ENCODE measurements at regions not wholly inside any gene's neighbourhood (a gene's known extent, or its start where the extent isn't known, plus 50 kb on each side); places are given as distances from the start of the nearest gene placed in this dataset.
"Not testable (repeated sequence)": the region's sequence is repeated elsewhere in the genome, so short reads cannot be mapped to it uniquely, and the experiment has no call there.

- FAIRE-seq (no peak), DNase-seq (ENCODE audit: insufficient read length, low spot score) (no peak)
- TF ChIP-seq CTCF (IDR thresholded peaks at IDR 0.05; ENCODE audit: insufficient read depth, missing control alignments), result no peak
These were observed 201.0 kb upstream of the RAI14 start for GRCh38 chr5:34455098-34455497.

DNA sequence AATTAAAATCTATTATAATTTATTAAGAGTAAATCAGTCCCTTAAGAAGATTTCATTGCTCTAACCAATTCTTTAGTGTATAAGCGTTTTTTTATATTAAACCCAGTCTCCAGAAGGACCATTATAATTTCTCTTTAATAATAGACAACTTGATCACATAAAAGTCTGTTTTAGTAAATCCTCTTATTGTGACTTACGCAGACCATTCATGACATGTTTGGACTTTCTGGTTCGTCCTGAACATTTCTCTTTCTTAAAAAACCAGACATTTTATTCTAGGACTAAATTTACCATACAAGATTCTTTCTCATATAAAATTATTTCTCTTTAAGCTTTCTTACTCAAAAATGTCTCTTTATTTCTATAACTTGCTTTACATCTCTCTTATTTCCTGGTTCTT, 196.2 kb upstream of the RAI14 start:
- FAIRE-seq (no peak), DNase-seq (ENCODE audit: insufficient read length, low spot score) (no peak)
- TF ChIP-seq CTCF (IDR thresholded peaks at IDR 0.05; ENCODE audit: insufficient read depth, missing control alignments), result no peak

GRCh38 chr5:34460496-34460895, 195.6 kb upstream of the RAI14 start:
- no peak for TF ChIP-seq CTCF (IDR thresholded peaks at IDR 0.05; ENCODE audit: insufficient read depth, missing control alignments)
- DNase-seq (ENCODE audit: insufficient read length, low spot score), result no peak
- no peak for FAIRE-seq

DNA sequence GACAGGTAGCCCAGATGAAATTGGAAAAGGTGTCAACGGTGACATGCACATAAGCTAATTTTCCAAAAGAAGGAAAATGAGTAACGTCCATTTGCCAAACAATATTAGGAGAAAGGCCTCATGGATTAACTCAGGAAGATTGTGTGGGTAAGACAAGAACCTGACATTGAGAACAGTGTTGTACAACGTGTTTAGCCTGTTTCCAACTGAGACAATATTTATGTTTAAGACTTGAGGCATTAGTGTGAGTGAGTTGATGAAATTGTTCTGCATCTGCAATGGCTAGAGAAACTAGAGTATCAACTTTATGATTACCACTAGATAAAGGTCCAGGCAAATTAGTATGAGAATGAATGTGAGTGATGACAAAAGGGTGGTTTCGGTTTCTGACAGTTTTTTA, 191.3 kb upstream of the RAI14 start:
- no peak for TF ChIP-seq CTCF (IDR thresholded peaks at IDR 0.05; ENCODE audit: insufficient read depth, missing control alignments)
- FAIRE-seq (no peak), DNase-seq (ENCODE audit: insufficient read length, low spot score) (no peak)

- not testable (repeated sequence) for FAIRE-seq; DNase-seq (ENCODE audit: insufficient read length, low spot score)
- TF ChIP-seq CTCF (IDR thresholded peaks at IDR 0.05; ENCODE audit: insufficient read depth, missing control alignments), result peak; percentile 32
These were observed 190.8 kb upstream of the RAI14 start for GRCh38 chr5:34465301-34465700.

DNA sequence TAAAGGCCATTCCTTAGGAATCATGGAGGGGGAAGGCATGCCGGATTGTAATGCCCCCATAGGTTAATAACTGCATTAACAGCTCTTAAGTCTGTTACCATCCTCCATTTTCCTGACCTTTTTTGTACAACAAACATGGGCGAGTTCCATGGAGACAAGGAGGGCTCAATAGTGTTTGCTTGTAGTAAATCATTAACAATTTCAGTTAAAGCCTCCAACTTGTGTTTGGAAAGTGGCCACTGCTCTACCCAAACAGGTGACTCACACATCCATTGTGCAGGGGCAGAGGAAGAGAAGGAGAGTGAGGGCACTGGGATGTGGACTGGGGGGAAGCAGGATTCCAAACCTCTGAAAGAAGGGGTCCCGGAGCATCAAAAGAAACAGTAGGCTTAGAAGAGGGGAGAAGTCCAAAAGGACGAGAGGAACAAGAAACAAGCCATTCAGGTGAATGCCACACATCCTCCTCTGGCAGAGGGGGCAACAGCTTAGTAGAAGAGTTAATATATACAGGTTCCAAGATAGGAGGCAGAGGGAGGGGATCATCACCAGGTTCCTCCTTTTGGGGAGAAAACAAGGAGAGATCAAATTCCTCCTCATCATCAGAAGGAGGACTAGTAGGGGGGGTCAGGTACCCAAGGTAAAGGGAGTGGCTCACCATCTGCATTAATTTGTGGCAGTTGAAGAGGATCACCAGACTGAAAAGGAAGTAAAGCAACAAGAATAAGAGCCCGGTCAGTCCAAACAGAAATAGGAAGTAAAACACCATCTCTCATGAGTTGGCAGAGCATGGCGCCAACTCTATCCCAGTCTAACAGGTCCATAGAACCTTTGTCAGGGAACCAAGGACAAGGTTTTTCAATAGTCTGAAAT, 189.4 kb upstream of the RAI14 start:
- not testable (repeated sequence) for DNase-seq (ENCODE audit: insufficient read length, low spot score); FAIRE-seq

DNA sequence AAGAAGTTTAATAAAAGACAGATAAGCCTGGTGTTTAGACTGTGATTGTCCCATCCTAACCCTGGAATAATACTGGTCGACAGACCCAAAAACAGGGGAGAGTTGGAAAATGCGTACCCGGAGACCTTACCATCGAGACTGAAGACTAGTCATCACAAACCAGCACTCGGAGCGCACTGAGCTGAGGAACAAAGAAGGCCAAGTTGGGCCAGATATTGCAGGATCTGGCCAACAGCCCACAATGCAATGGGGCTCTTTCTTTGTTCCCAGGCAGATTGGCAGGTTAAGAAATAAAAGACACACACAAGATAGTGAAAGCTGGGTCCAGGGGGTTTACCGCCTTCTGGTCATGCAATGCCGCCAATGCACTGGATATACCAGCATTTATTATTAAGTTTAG, 188.7 kb upstream of the RAI14 start:
- TF ChIP-seq CTCF (IDR thresholded peaks at IDR 0.05; ENCODE audit: insufficient read depth, missing control alignments), result no peak
- FAIRE-seq (no peak), DNase-seq (ENCODE audit: insufficient read length, low spot score) (no peak)

- not testable (repeated sequence) for DNase-seq (ENCODE audit: insufficient read length, low spot score); FAIRE-seq
These were observed 188.1 kb upstream of the RAI14 start for GRCh38 chr5:34467984-34468383.
